ENCODE measurements at regions not wholly inside any gene's neighbourhood (a gene's known extent, or its start where the extent isn't known, plus 50 kb on each side); places are given as distances from the start of the nearest gene placed in this dataset.

GRCh38 chr21:25188677-25189079, 418.6 kb downstream of the MRPL39 start (continued):
- TF ChIP-seq SIN3A (conservative IDR thresholded peaks at IDR 0.05 in 1 of 2, IDR thresholded peaks at IDR 0.05 in 1 of 2; ENCODE audit: low read depth in 1 of 2, low read length in 2 of 2) (no peak), POLR2AphosphoS5 (IDR thresholded peaks at IDR 0.05; ENCODE audit: low read depth, low read length) (no peak), E2F6 (IDR thresholded peaks at IDR 0.05) (no peak), ATF3 (IDR thresholded peaks at IDR 0.05; ENCODE audit: insufficient read depth, low read depth, low read length) (no peak), TAF1 (IDR thresholded peaks at IDR 0.05; ENCODE audit: low read depth, low read length) (no peak), SIRT6 (IDR thresholded peaks at IDR 0.05; ENCODE audit: low read length) (no peak)
